ENCODE measurements at regions not wholly inside any gene's neighbourhood (a gene's known extent, or its start where the extent isn't known, plus 50 kb on each side); places are given as distances from the start of the nearest gene placed in this dataset.

DNA sequence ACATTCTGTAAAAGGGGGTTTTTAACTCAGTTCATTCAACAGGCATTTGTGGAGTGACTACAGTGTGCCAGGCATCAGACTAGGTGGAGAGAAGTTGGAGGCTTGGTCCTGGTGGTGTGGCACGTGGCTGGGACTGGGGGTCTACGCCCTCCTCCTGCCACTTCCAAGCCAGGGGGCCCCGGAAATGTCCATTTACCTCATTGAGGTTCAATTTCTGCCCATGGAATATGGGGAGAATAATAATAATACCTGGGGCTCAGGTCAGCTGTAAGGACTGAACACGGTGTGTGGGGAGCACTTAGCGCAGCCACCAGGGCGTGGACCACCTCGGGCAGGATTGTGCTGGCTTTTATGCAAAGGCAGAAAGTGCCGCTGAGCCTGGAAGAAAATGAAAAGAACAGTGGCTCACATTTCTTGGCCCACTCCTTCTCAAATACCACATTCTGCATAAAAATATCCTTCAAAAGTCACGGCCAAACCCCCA is 229.4 kb downstream of the ANKRD60 start:
- H3K27ac ChIP-seq (ENCODE audit: low read depth, low read length): peak overlapping the region; percentile 83
- no peak overlapping the region for H3K4me3 ChIP-seq (ENCODE audit: low read length)
- WGBS, 2 experiments (ENCODE audit: insufficient coverage in 1 of 2, insufficient read length in 1 of 2): 35 to 68% methylated on average over 6 to 9 of the region's 9 CpGs
- no peaks in the 10 kb centered on the region for H3K4me1 ChIP-seq (ENCODE audit: control insufficient read depth, insufficient read depth, low read length)
- H3K27ac Mint-ChIP-seq: no peak overlapping the region
- TF ChIP-seq, protein P1, sequence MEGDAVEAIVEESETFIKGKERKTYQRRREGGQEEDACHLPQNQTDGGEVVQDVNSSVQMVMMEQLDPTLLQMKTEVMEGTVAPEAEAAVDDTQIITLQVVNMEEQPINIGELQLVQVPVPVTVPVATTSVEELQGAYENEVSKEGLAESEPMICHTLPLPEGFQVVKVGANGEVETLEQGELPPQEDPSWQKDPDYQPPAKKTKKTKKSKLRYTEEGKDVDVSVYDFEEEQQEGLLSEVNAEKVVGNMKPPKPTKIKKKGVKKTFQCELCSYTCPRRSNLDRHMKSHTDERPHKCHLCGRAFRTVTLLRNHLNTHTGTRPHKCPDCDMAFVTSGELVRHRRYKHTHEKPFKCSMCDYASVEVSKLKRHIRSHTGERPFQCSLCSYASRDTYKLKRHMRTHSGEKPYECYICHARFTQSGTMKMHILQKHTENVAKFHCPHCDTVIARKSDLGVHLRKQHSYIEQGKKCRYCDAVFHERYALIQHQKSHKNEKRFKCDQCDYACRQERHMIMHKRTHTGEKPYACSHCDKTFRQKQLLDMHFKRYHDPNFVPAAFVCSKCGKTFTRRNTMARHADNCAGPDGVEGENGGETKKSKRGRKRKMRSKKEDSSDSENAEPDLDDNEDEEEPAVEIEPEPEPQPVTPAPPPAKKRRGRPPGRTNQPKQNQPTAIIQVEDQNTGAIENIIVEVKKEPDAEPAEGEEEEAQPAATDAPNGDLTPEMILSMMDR (conservative IDR thresholded peaks at IDR 0.05): no peak
- no peaks in the 10 kb centered on the region for H3K36me3 Mint-ChIP-seq (ENCODE audit: low read depth)
- H3K4me3 Mint-ChIP-seq: no peak overlapping the region
- H3K9ac ChIP-seq (ENCODE audit: extremely low read depth, low read length, poor library complexity, severe bottlenecking): no peak overlapping the region
- peaks cover 3% of the 10 kb centered on the region for H3K27me3 Mint-ChIP-seq (ENCODE audit: insufficient read depth)
- no peaks in the 10 kb centered on the region for H3K27me3 ChIP-seq (ENCODE audit: control insufficient read depth, insufficient read depth, low read length, poor library complexity, severe bottlenecking)
- peaks cover 2% of the 10 kb centered on the region for H3K4me1 Mint-ChIP-seq
- peaks cover 6% of the 10 kb centered on the region for H3K9me3 ChIP-seq (ENCODE audit: control insufficient read depth, low read length)
- no peaks in the 10 kb centered on the region for H3K9me3 Mint-ChIP-seq
- no peak for DNase-seq
- no peaks in the 10 kb centered on the region for H3K36me3 ChIP-seq (ENCODE audit: control insufficient read depth, insufficient read depth, low read length)

DNA sequence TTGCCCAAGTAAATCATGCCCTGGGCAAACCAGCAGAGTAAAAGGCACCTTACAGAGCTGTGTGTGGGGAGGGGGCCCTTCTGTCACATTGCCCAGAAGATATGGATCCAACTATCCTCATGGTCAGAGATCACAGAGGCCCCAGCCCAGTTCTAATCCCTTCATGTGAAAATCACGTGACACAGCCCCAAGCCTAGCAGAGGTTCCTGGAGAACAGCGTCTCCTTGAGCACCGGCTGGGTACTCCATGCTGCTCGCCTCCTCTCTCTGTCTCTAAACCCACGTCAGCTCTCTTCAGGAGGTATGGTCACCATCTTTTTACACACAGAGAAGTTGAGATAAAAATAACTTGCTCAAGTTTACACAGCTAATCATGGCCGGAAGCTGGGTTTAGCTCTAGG is 230.2 kb downstream of the ANKRD60 start:
- H3K4me3 ChIP-seq (ENCODE audit: low read length): no peak overlapping the region
- no peak overlapping the region for H3K27ac Mint-ChIP-seq

DNA sequence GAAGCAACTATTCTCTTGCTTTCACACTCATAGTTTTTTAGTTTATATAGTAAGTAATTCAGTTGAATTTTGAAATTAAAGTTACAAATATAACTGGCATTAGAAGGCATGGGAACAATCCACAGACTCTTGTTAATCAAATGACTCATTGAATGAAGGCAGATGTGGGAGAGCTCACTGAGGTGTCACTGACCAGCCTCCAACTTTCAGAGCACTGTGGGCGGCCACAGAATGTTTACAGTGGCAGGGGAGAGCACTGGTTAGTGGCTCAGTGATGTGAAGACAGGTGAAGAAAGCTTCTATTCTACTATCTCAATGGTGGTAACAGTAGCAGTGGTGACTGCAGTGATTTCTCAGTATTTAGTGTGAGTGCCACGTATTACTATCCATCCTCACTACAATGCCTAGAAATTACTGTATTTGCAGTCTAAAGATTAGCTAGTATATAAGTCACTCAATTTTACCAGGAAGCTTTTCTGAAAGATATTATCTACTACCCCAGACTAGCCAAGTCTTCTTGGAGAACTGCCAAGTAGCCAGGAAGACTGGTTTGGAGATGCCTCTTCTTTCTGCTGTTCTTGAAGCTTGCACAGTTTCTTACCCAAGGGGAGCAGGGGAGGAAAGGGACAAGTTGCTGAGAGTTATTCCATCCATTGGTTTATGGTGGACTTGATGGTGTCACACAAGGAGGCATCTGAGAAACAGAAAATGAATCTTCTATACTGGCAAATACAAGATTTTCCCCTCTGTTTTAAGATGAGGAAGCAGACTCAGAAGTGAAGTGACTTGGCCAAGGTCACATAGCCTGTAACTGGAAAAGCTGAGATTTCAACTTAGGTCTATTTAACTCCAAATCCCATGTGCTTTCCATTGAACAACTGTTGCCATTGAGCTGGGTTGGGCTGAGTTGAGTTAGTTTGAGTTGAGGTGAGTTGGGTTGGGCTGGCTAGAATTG is 231.2 kb downstream of the ANKRD60 start:
- H3K9me3 Mint-ChIP-seq: no peaks in the 10 kb centered on the region
- Histone ChIP-seq H3K27ac (ENCODE audit: low read depth, low read length) (no peak overlapping the region), H3K9ac (ENCODE audit: extremely low read depth, low read length, poor library complexity, severe bottlenecking) (no peak overlapping the region), H3K4me3 (ENCODE audit: low read length) (no peak overlapping the region), H3K9me3 (ENCODE audit: control insufficient read depth, low read length) (no peaks in the 10 kb centered on the region), H3K27me3 (ENCODE audit: control insufficient read depth, insufficient read depth, low read length, poor library complexity, severe bottlenecking) (no peaks in the 10 kb centered on the region), H3K36me3 (ENCODE audit: control insufficient read depth, insufficient read depth, low read length) (no peaks in the 10 kb centered on the region), H3K4me1 (ENCODE audit: control insufficient read depth, insufficient read depth, low read length) (no peaks in the 10 kb centered on the region)
- H3K36me3 Mint-ChIP-seq (ENCODE audit: low read depth): no peaks in the 10 kb centered on the region
- H3K27ac Mint-ChIP-seq: no peak overlapping the region
- no peak overlapping the region for H3K4me3 Mint-ChIP-seq
- H3K27me3 Mint-ChIP-seq (ENCODE audit: insufficient read depth): peaks cover 3% of the 10 kb centered on the region
- DNase-seq: no peak
- TF ChIP-seq, protein P1 (conservative IDR thresholded peaks at IDR 0.05): no peak
- 100% methylated on average over 1 to 2 of the region's 2 CpGs for WGBS, 2 experiments (ENCODE audit: insufficient coverage in 1 of 2, insufficient read length in 1 of 2)
- peaks cover 2% of the 10 kb centered on the region for H3K4me1 Mint-ChIP-seq

More for the DNA sequence above, 230.2 kb downstream of the ANKRD60 start:
- H3K4me3 Mint-ChIP-seq: no peak overlapping the region
- Histone ChIP-seq H3K4me1 (ENCODE audit: control insufficient read depth, insufficient read depth, low read length) (no peaks in the 10 kb centered on the region), H3K36me3 (ENCODE audit: control insufficient read depth, insufficient read depth, low read length) (no peaks in the 10 kb centered on the region), H3K27ac (ENCODE audit: low read depth, low read length) (no peak overlapping the region), H3K27me3 (ENCODE audit: control insufficient read depth, insufficient read depth, low read length, poor library complexity, severe bottlenecking) (no peaks in the 10 kb centered on the region), H3K9me3 (ENCODE audit: control insufficient read depth, low read length) (no peaks in the 10 kb centered on the region), H3K9ac (ENCODE audit: extremely low read depth, low read length, poor library complexity, severe bottlenecking) (no peak overlapping the region)
- WGBS, 2 experiments (ENCODE audit: insufficient coverage in 1 of 2, insufficient read length in 1 of 2): 93 to 100% methylated on average over 3 to 6 of the region's 6 CpGs
- peaks cover 2% of the 10 kb centered on the region for H3K4me1 Mint-ChIP-seq
- peaks cover 3% of the 10 kb centered on the region for H3K27me3 Mint-ChIP-seq (ENCODE audit: insufficient read depth)
- DNase-seq: peak; percentile 64
- no peaks in the 10 kb centered on the region for H3K9me3 Mint-ChIP-seq
- TF ChIP-seq, protein P1 (conservative IDR thresholded peaks at IDR 0.05): peak; percentile 59
- H3K36me3 Mint-ChIP-seq (ENCODE audit: low read depth): no peaks in the 10 kb centered on the region

Data from endodermal cell (in vitro differentiated cells).